Activated naive CD8-positive, alpha-beta T cell treated with anti-CD3 and anti-CD28 coated beads, Interleukin-2, amount 50 U/mL, for 24 hours (primary cell): ENCODE measurements at regions not wholly inside any gene's neighbourhood (a gene's known extent, or its start where the extent isn't known, plus 50 kb on each side); places are given as distances from the start of the nearest gene placed in this dataset.
"Not testable (repeated sequence)": the region's sequence is repeated elsewhere in the genome, so short reads cannot be mapped to it uniquely, and the experiment has no call there.

Experiments
- ATAC-seq: fragments of 150-1000 bp; cut with Tn5 transposase; one replicate; pipeline ENCODE4 v1.10.0; 2021
- DNase-seq: peaks from one replicate; pipeline ENCODE4 v3.0.0; 2021
- H3K27ac Mint-ChIP-seq: one replicate; pipeline ENCODE4 v1.8.0; 2021; ENCODE audit warnings: mild to moderate bottlenecking, mixed read lengths
- H3K27me3 Mint-ChIP-seq: one replicate; pipeline ENCODE4 v1.8.0; 2021; ENCODE audit warnings: mixed read lengths
- H3K36me3 Mint-ChIP-seq: one replicate; pipeline ENCODE4 v1.8.0; 2021; ENCODE audit warnings: low read depth, mixed read lengths
- H3K4me1 Mint-ChIP-seq: one replicate; pipeline ENCODE4 v1.8.0; 2021; ENCODE audit warnings: mixed read lengths
- H3K4me3 Mint-ChIP-seq: one replicate; pipeline ENCODE4 v1.8.0; 2021; ENCODE audit warnings: mild to moderate bottlenecking, moderate library complexity, mixed read lengths
- H3K9me3 Mint-ChIP-seq: one replicate; pipeline ENCODE4 v1.8.0; 2021; ENCODE audit warnings: mixed read lengths

- DNase-seq, H3K9me3 Mint-ChIP-seq, H3K27ac Mint-ChIP-seq, H3K36me3 Mint-ChIP-seq, ATAC-seq, H3K4me3 Mint-ChIP-seq, H3K4me1 Mint-ChIP-seq: not testable (repeated sequence)
- H3K27me3 Mint-ChIP-seq: peaks cover 15% of the 10 kb centered on the region
Observed at GRCh38 chr15:77916966-77917635, 160.4 kb downstream of the TBC1D2B start.

GRCh38 chr15:77915961-77916330 lies 161.6 kb downstream of the TBC1D2B start:
- not testable (repeated sequence) for H3K4me3 Mint-ChIP-seq, ATAC-seq, H3K27ac Mint-ChIP-seq, H3K36me3 Mint-ChIP-seq, DNase-seq, H3K9me3 Mint-ChIP-seq, H3K4me1 Mint-ChIP-seq
- peaks cover 12% of the 10 kb centered on the region for H3K27me3 Mint-ChIP-seq

DNA sequence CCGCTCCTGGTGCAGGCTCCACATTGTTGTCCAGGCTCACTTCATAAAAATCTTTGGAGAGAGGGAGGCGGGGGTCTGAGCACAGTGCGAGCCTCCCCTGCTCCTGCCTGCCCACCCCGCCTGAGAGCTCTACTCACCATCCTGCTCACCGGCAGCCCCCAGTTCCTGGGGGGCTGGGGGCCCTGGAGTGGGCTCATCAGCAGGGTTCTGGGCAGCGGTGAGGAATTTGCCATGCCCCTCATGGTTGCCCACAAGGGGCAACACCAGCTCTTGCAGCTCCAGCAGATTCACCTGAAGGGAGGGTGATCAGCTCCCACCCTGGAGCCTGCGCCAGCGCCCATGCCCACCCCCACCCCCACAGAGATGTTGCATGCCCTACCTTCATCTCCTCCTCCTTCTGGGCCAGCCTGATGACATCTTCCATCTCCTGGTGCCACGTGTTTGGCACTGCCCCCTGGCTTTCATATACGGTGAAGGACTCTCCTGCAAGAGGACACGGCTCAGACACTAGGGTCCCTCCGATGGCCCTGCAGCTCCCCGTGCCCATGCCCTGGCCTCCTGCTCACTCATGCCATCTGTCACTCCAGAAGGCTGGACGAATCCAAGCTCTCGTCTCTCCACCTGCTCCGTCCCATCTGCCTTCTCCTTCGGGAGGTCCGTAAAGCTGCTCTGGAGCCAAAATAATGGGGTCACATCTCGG lies 162.1 kb downstream of the TBC1D2B start:
- Mint-ChIP-seq H3K4me1 (no peaks in the 10 kb centered on the region), H3K9me3 (no peaks in the 10 kb centered on the region), H3K4me3 (no peak overlapping the region), H3K36me3 (no peaks in the 10 kb centered on the region), H3K27ac (no peak overlapping the region), H3K27me3 (peaks cover 12% of the 10 kb centered on the region)
- DNase-seq (no peak), ATAC-seq (no peak)

DNA sequence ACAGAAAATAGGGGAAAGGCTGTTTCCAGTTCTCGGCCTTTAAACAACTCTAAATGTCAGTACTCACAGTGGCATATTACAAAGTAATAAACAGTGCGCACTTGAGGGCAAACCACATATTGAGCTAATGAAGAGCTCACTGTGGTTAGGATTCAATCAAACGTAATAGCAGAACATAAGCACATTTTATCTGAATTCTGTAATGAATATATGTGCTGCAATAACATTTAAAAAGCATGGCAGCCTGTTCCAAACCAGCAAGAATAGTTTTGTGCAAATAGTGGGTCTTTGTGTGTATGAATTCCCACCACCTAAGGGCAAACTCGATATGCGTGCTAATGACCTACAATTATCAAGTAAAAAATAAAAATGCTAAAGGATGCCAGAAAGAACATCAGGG lies 163.0 kb downstream of the TBC1D2B start:
- H3K27me3 Mint-ChIP-seq, H3K27ac Mint-ChIP-seq, H3K4me1 Mint-ChIP-seq, DNase-seq, H3K4me3 Mint-ChIP-seq, H3K36me3 Mint-ChIP-seq, ATAC-seq, H3K9me3 Mint-ChIP-seq: not testable (repeated sequence)

DNA sequence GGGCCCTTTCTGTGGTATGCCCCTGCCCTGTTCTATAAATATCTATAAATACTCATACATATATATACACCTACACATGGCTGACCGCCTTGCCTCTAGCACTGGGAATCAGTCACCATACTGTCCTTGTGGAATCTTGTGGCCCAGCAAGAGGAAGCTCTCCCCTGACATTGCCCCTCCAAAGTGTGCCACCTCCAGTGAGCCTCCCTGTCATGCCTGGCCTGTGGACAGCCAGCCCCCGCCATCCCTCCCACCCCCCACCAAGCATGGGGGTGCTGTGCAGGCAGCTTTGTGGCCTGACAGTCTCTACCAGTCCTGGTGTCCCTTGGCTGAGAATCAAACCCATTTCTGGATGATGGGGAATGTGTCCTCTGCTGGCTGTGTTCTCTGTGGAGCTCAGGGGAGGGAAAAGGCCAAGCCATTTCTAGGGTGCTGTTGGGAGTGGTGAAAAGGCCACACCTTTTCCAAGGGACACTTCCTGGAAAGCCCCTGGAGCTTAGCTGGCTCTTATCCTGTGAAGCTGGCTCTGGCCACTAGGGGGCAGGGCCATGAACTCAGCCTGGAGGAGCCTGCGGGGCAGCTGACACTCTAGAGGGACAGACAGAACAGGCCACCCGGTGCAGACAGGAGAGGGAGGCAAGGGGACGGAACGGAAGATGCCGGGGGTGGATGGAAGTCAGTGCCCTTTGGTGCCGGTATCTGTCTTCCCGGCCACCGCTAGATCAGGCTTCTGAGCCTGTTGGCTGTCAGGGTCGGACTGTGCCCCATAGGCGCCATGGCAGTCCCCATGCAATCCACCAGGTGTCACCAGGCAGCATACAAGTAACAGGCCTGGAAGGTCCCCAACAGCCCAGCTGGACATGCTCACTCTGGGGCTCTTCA lies 167.2 kb downstream of the TBC1D2B start:
- Mint-ChIP-seq H3K27ac (peak overlapping the region; percentile 52), H3K4me3 (peak overlapping the region; percentile 80)
- not testable (repeated sequence) for H3K9me3 Mint-ChIP-seq, H3K36me3 Mint-ChIP-seq, H3K27me3 Mint-ChIP-seq, H3K4me1 Mint-ChIP-seq
- ATAC-seq (peak; percentile 72), DNase-seq (peak; percentile 75)

DNA sequence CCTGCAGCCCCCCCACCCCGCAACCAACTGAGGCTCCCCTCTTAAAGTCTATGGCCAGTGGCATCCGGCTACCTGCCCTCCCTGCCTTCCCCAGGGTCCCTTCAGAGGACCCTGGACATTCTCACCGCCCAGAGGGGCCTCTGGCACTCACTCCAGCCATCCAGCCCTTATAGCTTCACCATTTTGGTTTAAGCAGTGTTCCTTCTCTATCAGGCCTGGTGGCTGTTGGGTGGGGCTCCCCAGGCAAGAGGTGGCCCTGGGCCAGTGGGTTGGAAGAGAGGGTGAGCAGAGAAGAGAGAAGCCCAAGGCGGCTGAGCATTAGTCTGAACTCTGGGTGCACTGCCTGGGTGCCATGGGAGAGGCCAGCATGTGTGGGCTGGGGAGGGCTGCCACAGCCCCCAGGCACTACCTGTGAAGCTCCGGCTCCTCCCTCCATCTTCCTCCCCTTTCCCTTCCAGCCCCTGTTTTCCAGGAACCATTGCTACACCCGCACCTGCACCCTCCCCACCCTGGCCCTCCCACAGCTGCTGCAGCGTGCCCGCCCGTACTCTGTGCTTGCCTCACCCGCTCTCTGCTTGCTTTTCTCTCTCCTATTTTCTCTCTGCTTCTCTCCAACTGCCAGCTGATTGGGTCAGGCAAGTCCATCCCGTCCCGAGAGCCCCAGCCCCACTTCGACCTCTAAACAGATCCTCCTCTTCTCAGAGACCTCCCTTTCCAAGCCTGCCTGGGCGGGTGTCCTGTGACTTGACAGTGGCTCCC lies 168.2 kb downstream of the TBC1D2B start:
- Mint-ChIP-seq H3K4me1 (no peaks in the 10 kb centered on the region), H3K27me3 (peaks cover 7% of the 10 kb centered on the region), H3K9me3 (no peaks in the 10 kb centered on the region), H3K4me3 (no peak overlapping the region), H3K36me3 (no peaks in the 10 kb centered on the region), H3K27ac (no peak overlapping the region)
- no peak for DNase-seq
- no peak for ATAC-seq

GRCh38 chr15:77908752-77909111 lies 168.8 kb downstream of the TBC1D2B start:
- not testable (repeated sequence) for H3K4me1 Mint-ChIP-seq, H3K27ac Mint-ChIP-seq, H3K4me3 Mint-ChIP-seq, H3K36me3 Mint-ChIP-seq, DNase-seq, H3K27me3 Mint-ChIP-seq, ATAC-seq, H3K9me3 Mint-ChIP-seq

- peak; percentile 55 for ATAC-seq
- Mint-ChIP-seq H3K36me3 (no peaks in the 10 kb centered on the region), H3K27ac (no peak overlapping the region), H3K4me3 (no peak overlapping the region), H3K27me3 (peaks cover 4% of the 10 kb centered on the region), H3K9me3 (no peaks in the 10 kb centered on the region), H3K4me1 (no peaks in the 10 kb centered on the region)
- peak; percentile 60 for DNase-seq
Observed at GRCh38 chr15:77907824-77908751, 169.4 kb downstream of the TBC1D2B start.

- H3K4me3 Mint-ChIP-seq, ATAC-seq, H3K9me3 Mint-ChIP-seq, H3K4me1 Mint-ChIP-seq, H3K27me3 Mint-ChIP-seq, DNase-seq, H3K27ac Mint-ChIP-seq, H3K36me3 Mint-ChIP-seq: not testable (repeated sequence)
Observed at GRCh38 chr15:77906062-77906990, 171.2 kb downstream of the TBC1D2B start.

DNA sequence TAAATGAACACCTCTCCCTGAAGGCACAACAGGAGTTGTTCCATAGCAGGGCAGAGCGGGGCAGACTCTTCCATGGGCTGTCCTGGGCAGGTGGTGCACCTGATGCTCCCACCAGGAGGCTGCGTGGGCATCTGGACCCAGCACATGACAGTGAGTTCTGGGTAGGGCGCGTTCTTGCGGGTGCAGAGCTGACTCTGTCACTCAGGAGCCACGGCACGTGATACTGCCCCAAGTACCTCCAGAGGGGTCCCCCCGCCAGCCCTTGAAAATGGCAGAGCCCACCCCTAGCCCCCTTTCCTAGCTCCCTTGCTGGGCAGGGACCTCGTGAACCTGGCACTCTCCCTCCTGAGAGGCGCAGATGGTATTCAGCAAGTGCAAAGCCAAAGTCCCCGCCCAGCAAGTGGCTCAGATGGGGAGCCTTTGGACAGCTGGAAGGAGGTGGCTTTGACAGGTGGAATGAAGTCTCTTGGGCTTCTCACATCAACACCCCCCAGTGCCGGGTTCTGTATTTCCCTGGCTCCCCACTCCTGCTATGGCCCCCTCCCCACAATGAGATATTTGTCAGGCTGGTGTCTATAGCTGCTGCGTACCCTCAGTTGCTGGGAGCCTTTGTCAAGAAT lies 172.1 kb downstream of the TBC1D2B start:
- H3K4me3 Mint-ChIP-seq: no peak overlapping the region

GRCh38 chr15:77904901-77905300 lies 172.6 kb downstream of the TBC1D2B start:
- no peaks in the 10 kb centered on the region for H3K4me1 Mint-ChIP-seq
- no peak overlapping the region for H3K4me3 Mint-ChIP-seq
- DNase-seq: no peak
- no peaks in the 10 kb centered on the region for H3K9me3 Mint-ChIP-seq
- no peaks in the 10 kb centered on the region for H3K36me3 Mint-ChIP-seq
- ATAC-seq: no peak
- peaks cover 4% of the 10 kb centered on the region for H3K27me3 Mint-ChIP-seq
- H3K27ac Mint-ChIP-seq: no peak overlapping the region

More for the DNA sequence above, 172.1 kb downstream of the TBC1D2B start:
- DNase-seq: no peak
- no peaks in the 10 kb centered on the region for H3K4me1 Mint-ChIP-seq
- H3K27me3 Mint-ChIP-seq: peaks cover 4% of the 10 kb centered on the region
- no peaks in the 10 kb centered on the region for H3K36me3 Mint-ChIP-seq
- no peak overlapping the region for H3K27ac Mint-ChIP-seq
- H3K9me3 Mint-ChIP-seq: no peaks in the 10 kb centered on the region
- no peak for ATAC-seq

GRCh38 chr15:77904436-77904821 lies 173.1 kb downstream of the TBC1D2B start:
- ATAC-seq (no peak), DNase-seq (no peak)
- no peak overlapping the region for H3K4me3 Mint-ChIP-seq
- no peaks in the 10 kb centered on the region for H3K9me3 Mint-ChIP-seq
- peaks cover 4% of the 10 kb centered on the region for H3K27me3 Mint-ChIP-seq
- no peaks in the 10 kb centered on the region for H3K36me3 Mint-ChIP-seq
- no peaks in the 10 kb centered on the region for H3K4me1 Mint-ChIP-seq
- no peak overlapping the region for H3K27ac Mint-ChIP-seq
